GM18868 (cell line): ENCODE measurements at regions not wholly inside any gene's neighbourhood (a gene's known extent, or its start where the extent isn't known, plus 50 kb on each side); places are given as distances from the start of the nearest gene placed in this dataset.

Source experiments
- ATAC-seq: cut with Tn5 transposase; IDR thresholded peaks from one replicate; pipeline ENCODE4 v1.9.1; 2021; ENCODE audit warnings: mild to moderate bottlenecking, moderate library complexity; ENCODE audit not compliant: unreplicated experiment

DNA sequence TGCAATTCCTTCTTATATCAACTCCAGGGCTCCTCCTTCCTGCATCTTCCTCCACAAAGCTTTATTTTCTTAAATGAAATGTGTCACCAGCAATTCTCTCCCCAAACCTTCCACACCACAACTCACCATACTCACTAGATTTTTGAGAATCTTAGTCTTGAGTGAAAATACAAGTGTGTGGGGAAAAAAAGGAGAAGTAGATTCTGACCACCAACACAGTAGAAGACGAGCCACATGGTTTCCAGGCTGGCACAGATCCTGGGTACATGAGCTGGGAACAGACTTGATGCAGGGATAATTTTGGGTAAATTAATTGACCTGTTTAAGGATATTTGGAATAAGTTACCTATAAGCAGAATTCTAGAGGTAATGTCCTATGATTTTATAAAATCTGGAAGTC lies 72.8 kb upstream of the KCNJ15 start:
- ATAC-seq, result no peak

DNA sequence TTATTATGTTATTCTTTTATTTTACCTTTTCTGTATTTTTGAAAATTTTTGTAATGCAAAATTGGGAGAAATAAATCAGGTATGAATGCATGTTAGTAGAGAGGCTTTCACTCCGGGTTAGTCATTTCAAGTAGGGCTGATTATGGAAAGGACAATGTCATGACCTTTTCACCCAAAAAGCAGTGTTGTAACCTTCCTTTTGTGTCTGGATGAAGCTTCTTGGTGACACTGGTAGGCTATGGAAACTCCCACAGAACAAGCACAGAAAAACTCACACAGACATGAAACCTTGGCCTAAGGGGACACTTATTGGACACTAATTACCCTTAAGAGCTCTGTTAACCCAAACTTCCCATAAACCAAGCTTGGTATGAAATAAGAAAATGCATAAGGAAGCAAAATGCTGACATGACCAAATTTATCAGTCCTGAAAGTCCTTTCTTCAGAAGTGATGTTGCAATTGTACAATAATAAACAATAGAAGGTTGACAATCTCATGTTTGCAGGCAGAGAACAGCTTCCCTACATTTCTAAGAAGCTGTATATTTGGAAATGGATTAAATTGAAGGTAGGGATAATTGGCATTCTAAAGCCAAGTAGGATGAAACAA lies 70.0 kb upstream of the KCNJ15 start:
- ATAC-seq, result no peak

DNA sequence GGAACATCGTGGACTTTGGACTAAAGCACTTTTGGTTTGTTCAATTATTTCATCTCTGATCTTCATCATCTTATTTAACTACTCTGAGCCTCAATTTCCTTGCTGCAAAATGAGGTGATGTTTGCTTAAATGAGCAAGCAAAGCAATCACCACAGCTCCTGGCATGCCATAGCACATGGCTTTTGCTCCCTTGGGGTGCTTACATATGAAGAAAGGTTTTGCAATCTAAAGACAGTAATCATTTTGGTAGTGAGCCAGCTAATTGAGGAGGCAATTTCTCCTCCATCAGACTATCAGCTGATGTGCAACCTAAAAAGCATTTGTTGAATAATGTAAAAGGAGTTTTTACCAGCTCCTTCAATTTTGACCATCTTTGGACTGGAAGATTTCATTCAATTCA lies 68.8 kb upstream of the KCNJ15 start:
- ATAC-seq, result no peak

DNA sequence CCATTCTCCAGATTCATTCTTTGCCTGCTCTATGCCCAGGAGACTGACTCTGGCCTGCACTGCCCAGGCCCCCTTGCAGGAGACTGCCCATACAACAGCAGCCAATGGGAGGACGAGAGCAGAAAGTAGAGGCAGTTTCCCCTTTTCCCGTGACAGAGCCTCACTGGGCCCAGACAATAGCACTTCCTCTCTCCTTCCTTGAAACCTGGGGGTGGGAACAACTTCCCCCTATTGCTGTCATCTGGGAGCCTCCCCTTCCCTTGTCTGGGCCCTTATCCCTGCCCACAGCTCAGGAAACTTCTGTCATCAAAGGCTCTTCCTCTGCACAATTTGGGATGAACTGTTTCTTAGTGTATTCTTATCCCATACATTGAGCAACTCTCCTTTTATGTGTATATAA lies 60.8 kb upstream of the KCNJ15 start:
- no peak for ATAC-seq

DNA sequence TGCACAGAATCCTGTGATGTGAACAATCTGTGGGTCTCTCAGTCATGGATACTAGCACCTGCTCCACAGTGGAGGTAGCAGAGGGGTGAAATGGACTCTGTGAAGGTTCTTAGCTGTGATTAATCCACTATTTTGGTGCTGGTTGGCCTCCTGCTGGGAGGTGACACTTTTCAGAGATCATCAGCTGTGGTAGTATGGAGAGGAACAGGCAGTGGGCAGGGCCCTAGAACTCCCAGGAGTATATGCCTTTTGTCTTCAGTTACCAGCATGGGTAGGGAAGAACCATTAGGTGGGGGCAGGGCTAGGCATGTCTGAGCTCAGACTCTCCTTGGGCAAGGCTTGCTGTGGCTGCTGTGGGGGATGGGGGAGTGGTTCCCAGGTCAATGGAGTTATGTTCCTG lies 54.0 kb upstream of the KCNJ15 start:
- ATAC-seq, result no peak

DNA sequence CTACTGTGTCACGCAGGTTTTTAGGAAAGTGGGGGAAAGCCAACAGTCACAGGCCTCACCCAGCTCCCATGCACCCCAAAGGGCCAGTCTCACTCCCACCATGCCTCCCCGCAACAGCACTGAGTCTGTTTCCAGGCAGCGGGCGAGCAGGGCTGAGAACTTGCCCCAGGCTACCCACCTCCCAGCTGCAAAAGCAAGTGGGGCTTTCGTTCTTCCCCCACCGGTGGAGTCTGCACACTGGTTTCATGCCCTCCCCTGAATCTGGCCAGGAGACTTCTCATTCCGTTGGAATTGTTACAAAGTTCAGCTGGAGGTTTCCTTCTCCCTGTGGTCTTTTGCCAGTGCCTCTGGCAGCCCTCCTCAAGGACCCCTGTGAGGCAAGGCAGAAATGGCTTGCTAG lies 53.6 kb upstream of the KCNJ15 start:
- no peak for ATAC-seq

DNA sequence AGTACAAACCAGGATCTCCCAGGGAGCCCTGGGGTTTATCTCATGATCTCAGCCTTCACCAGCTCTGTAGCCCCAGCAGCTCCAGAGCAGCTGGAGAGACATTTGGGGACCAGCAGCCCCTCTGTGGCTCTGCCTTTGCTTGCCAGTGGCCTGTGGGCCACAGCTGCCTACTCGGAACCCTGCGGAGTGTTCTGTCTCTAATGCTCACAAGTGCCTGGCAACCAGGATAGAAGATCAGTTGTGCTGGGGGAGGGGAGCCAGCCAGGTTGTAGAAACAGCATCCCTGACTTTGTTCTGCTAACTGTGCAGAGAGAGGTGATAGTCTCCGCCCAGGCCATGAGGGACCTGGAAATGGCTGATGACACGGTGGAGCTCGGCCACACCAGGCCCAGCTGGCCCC lies 50.9 kb upstream of the KCNJ15 start:
- ATAC-seq, result no peak

DNA sequence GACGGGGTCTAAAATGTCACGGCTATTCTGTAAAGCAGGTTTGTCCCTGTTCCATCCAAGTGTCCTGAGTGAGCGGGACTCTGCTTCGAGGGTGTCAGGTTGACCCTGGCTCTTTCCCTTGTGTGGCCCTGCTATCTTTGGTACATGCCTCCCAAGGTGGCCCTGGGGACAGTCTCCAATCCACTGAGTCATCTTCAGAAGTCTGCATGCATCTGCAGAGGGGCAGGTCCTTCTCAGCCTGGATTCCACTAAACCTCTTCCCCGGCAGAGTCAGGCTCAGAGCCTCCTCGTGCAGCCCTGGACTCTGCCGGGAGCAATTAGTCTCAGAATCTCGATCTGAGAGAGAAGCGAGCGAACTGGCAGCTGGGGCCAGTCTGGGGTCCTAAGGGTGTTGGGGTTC lies 50.1 kb upstream of the KCNJ15 start:
- no peak for ATAC-seq
